B cell (primary cell): ENCODE measurements at regions not wholly inside any gene's neighbourhood (a gene's known extent, or its start where the extent isn't known, plus 50 kb on each side); places are given as distances from the start of the nearest gene placed in this dataset.

Source experiments
- EZH2 ChIP-seq: IDR thresholded peaks from 2 replicates; pipeline ENCODE4 v1.6.1; 2012; ENCODE audit warnings: borderline replicate concordance, low read depth, mild to moderate bottlenecking, moderate library complexity, low read length; ENCODE audit not compliant: insufficient read depth, poor library complexity, severe bottlenecking
- TF ChIP-seq, protein P1 (sequence below): fragments of 200-600 bp; IDR thresholded peaks from one replicate; pipeline ENCODE4 v1.8.0; 2022; ENCODE audit warnings: antibody characterized with exemption, mild to moderate bottlenecking

DNA sequence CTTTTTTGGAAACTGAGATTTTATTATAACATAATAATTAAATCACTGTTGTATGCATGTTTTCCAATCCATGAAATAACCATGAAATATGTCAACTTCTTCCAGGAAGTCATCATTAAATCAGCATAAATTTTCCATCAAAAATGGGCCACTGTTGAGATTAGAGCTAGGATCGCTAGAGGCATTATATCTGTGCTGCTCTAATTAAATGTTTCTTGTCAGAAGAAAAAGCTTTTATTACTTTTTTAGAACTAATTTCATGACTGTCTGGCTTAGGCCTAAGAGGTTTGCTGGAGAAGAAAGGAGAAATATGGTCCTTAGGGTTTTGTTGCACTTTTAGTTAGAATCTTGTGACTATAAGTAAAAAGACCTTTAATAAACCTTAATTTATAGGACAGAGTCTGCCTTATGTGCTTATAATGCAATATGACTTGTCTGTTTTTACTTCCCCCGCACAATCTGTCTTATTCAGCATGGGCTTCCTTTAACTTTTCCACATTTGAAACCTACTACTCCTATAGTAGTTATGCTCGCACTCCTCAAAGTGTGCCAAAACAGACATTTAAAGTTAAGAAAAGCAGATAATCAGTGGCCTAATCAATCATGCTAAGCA is 363.4 kb upstream of the GCFC2 start:
- TF ChIP-seq, protein P1, sequence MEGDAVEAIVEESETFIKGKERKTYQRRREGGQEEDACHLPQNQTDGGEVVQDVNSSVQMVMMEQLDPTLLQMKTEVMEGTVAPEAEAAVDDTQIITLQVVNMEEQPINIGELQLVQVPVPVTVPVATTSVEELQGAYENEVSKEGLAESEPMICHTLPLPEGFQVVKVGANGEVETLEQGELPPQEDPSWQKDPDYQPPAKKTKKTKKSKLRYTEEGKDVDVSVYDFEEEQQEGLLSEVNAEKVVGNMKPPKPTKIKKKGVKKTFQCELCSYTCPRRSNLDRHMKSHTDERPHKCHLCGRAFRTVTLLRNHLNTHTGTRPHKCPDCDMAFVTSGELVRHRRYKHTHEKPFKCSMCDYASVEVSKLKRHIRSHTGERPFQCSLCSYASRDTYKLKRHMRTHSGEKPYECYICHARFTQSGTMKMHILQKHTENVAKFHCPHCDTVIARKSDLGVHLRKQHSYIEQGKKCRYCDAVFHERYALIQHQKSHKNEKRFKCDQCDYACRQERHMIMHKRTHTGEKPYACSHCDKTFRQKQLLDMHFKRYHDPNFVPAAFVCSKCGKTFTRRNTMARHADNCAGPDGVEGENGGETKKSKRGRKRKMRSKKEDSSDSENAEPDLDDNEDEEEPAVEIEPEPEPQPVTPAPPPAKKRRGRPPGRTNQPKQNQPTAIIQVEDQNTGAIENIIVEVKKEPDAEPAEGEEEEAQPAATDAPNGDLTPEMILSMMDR: no peak
- no peak for TF ChIP-seq EZH2
